NT2/D1 (cell line): ENCODE measurements at regions not wholly inside any gene's neighbourhood (a gene's known extent, or its start where the extent isn't known, plus 50 kb on each side); places are given as distances from the start of the nearest gene placed in this dataset.
"Not testable (repeated sequence)": the region's sequence is repeated elsewhere in the genome, so short reads cannot be mapped to it uniquely, and the experiment has no call there.

Experiments
- DNase-seq: peaks from one replicate; pipeline ENCODE4 v3.0.0-alpha.2; 2011; ENCODE audit warnings: low read depth, low spot score
- H3K27me3 ChIP-seq: 2 replicates; pipeline ENCODE4 v1.6.0; 2011; ENCODE audit warnings: mild to moderate bottlenecking; ENCODE audit not compliant: insufficient read length, insufficient read depth
- H3K36me3 ChIP-seq: 2 replicates; pipeline ENCODE4 v1.6.1; 2011; ENCODE audit warnings: mild to moderate bottlenecking, low read length, mixed read lengths; ENCODE audit not compliant: insufficient read depth, insufficient read length
- H3K4me1 ChIP-seq: 2 replicates; pipeline ENCODE4 v1.5.1; 2011; ENCODE audit not compliant: insufficient read depth, insufficient read length
- H3K4me3 ChIP-seq: 2 replicates; pipeline ENCODE4 v1.5.1; 2011; ENCODE audit warnings: low read depth; ENCODE audit not compliant: insufficient read length
- H3K9ac ChIP-seq: 2 replicates; pipeline ENCODE4 v1.6.0; 2011; ENCODE audit warnings: low read depth; ENCODE audit not compliant: insufficient read length
- H3K9me3 ChIP-seq: 2 replicates; pipeline ENCODE4 v1.5.1; 2011; ENCODE audit warnings: mild to moderate bottlenecking, low read length; ENCODE audit not compliant: insufficient read depth
- SUZ12 ChIP-seq: IDR thresholded peaks from 2 replicates; pipeline ENCODE4 v1.6.1; 2011; ENCODE audit not compliant: insufficient read length, insufficient read depth; ENCODE audit errors: extremely low read depth
- YY1 ChIP-seq: IDR thresholded peaks from 2 replicates; pipeline ENCODE4 v1.6.1; 2011; ENCODE audit not compliant: insufficient read length, insufficient read depth
- ZNF274 ChIP-seq: IDR thresholded peaks from 2 replicates; pipeline ENCODE4 v1.6.1; 2011; ENCODE audit warnings: mild to moderate bottlenecking, low read depth, low read length

DNA sequence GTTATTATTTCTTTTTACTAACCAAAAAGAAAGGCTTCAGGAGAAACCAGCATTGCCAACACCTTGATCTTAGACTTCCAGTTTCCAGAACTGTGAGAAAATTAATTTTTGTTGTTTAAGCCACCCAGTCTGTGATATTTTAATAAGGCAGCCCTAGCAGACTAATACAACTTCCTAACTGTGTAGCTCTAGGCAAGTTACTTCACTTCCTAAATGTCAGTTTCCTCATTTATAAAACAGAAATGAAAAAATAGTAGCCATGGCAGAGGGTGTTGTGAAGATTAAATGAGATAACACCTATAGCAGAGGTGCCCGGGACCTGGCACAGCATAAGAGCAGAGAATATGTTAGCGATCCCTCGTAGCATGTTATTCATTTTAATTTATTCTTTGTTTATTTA lies 66.6 kb upstream of the HAND1 start:
- Histone ChIP-seq H3K4me1 (peaks cover 3% of the 10 kb centered on the region), H3K27me3 (no peaks in the 10 kb centered on the region), H3K9me3 (no peaks in the 10 kb centered on the region), H3K9ac (no peak overlapping the region), H3K36me3 (no peaks in the 10 kb centered on the region), H3K4me3 (no peak overlapping the region)
- TF ChIP-seq ZNF274 (no peak), SUZ12 (no peak), YY1 (no peak)
- DNase-seq, result no peak

DNA sequence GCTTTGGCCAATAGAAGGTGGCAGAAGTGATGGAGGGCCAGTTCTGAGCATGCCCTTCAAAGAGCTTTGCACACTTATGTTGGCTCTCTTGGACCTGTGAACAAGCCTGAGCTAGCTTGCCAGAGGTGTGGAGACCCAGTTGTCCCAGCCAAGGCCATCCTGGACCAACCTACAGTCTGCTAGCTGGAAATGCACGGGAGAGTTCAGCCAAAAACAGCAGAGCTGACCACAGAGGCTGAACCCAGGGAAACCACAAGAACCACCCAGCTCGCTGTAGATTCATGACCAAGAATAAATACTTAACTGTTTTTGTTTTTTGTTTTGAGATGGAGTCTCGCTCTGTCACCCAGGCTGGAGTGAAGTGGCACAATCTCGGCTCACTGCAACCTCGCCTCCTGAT lies 65.4 kb upstream of the HAND1 start:
- Histone ChIP-seq H3K4me3 (no peak overlapping the region), H3K4me1 (peaks cover 3% of the 10 kb centered on the region), H3K27me3 (no peaks in the 10 kb centered on the region), H3K36me3 (no peaks in the 10 kb centered on the region), H3K9ac (no peak overlapping the region), H3K9me3 (no peaks in the 10 kb centered on the region)
- DNase-seq, result no peak
- TF ChIP-seq SUZ12 (no peak), YY1 (no peak), ZNF274 (no peak)

DNA sequence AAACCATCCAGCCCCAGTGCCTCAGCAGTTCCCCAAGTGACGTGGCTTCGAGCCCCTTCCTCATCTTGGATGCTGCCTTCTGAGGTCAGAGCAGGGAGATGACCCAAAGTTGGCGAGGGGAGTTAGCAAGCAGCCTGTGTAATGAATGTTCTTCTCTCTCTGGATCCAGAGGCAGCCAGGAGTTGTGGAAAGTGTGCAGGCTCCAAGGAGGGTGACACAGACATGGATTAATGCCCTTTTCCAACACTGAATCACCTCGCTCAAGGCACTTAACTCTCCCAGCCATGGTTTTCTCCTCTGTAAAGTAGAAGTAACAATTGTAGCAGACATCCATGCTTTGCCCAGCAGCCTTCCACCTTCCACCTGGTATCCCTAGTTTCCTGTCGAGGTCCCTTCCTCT lies 64.6 kb upstream of the HAND1 start:
- no peaks in the 10 kb centered on the region for H3K9me3 ChIP-seq
- peaks cover 3% of the 10 kb centered on the region for H3K4me1 ChIP-seq
- no peak for DNase-seq
- TF ChIP-seq SUZ12 (no peak), YY1 (no peak)
- no peaks in the 10 kb centered on the region for H3K36me3 ChIP-seq
- no peak overlapping the region for H3K4me3 ChIP-seq
- H3K27me3 ChIP-seq, result no peaks in the 10 kb centered on the region
- no peak overlapping the region for H3K9ac ChIP-seq

DNA sequence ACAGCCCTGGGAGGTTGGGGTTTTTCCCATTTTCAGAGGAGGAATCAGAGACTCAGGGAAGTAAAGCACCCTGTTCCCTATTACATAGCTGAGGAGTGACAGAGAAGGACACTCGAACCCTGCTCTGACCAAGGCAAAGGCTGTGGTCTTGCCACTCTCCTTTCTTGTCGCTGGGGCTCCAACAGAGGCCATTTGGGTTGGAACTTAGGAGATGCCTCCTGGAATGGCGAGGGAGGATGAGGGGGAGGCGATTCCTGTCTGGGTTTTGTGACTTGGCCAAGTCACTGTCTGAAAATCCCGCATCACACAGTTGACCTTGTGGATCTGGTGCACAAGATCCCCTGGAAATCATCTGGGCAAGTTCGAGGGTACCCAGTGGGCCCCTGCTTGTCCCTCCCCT lies 64.0 kb upstream of the HAND1 start:
- no peaks in the 10 kb centered on the region for H3K27me3 ChIP-seq
- no peaks in the 10 kb centered on the region for H3K9me3 ChIP-seq
- TF ChIP-seq YY1, result no peak
- TF ChIP-seq ZNF274, result no peak
- TF ChIP-seq SUZ12, result no peak
- DNase-seq, result no peak
- no peak overlapping the region for H3K4me3 ChIP-seq
- H3K36me3 ChIP-seq, result no peaks in the 10 kb centered on the region
- no peak overlapping the region for H3K9ac ChIP-seq
- H3K4me1 ChIP-seq, result peaks cover 3% of the 10 kb centered on the region

DNA sequence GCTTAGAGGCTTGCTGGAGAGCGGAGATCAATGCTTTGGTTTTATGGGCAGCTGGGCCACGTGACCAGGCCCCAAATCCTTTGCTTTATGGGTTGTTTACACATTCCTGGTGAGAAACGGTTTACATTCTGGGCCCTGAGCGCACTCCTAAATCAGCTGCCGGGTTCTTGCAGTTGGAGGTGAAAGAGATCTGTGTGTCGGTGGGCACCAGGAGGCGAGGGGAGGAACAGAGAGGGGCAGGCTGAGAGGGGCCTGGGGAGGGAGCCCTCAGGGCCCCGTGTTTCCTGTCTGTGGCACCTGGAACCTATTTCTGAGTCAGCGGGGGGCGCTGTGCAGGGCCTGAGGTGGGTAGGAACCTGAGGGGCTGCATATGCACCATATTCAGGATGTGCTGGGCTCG lies 63.5 kb upstream of the HAND1 start:
- no peak for DNase-seq
- Histone ChIP-seq H3K27me3 (no peaks in the 10 kb centered on the region), H3K36me3 (no peaks in the 10 kb centered on the region), H3K9ac (no peak overlapping the region), H3K4me1 (peaks cover 3% of the 10 kb centered on the region), H3K9me3 (no peaks in the 10 kb centered on the region), H3K4me3 (no peak overlapping the region)
- no peak for TF ChIP-seq SUZ12

DNA sequence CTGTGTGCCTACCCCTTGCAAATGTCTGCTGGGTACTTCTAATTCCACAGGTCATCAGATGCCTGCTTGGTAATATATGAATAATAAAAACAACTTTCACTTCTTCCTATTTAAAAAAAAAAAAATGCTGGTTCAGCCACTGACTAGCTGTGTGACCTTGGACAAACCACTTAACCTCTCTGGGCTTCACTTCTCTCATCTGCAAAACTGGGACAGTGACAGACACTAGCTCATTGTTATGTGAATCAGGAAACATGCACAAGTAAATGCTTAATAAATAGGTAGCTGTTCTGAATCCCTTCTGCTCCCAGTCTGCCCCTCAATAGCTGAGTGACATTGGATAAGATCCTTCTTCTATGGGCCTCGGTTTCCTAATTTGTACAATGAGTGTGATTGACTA lies 62.6 kb upstream of the HAND1 start:
- no peaks in the 10 kb centered on the region for H3K9me3 ChIP-seq
- TF ChIP-seq SUZ12, result no peak
- no peak for TF ChIP-seq YY1
- TF ChIP-seq ZNF274, result no peak
- no peak for DNase-seq
- H3K27me3 ChIP-seq, result no peaks in the 10 kb centered on the region
- H3K4me3 ChIP-seq, result no peak overlapping the region
- H3K9ac ChIP-seq, result no peak overlapping the region
- H3K36me3 ChIP-seq, result no peaks in the 10 kb centered on the region
- peaks cover 3% of the 10 kb centered on the region for H3K4me1 ChIP-seq

DNA sequence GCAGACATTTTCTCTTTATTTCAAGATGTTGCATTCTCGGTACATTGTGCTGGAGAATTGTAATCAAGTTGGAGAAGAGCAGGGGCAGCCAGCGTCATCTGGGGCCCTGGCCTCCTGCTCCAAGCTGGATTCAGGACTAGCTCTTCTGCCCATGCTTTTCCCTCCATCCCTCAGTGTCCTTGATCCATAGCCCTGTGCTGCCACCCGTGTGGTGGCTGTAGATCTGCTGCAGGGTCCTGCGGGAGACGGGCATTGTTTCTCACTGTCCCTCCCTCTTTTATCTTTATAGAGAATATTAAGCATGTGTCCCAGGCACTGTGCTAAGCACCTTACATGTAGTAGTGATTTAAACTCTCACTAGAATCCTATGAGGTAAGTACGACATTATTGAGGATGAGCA lies 60.5 kb upstream of the HAND1 start:
- H3K9ac ChIP-seq, result no peak overlapping the region
- H3K9me3 ChIP-seq, result no peaks in the 10 kb centered on the region
- no peaks in the 10 kb centered on the region for H3K27me3 ChIP-seq
- TF ChIP-seq ZNF274, result no peak
- no peak for TF ChIP-seq YY1
- TF ChIP-seq SUZ12, result no peak
- no peak overlapping the region for H3K4me3 ChIP-seq
- DNase-seq, result no peak
- peaks cover 3% of the 10 kb centered on the region for H3K4me1 ChIP-seq
- H3K36me3 ChIP-seq, result no peaks in the 10 kb centered on the region

DNA sequence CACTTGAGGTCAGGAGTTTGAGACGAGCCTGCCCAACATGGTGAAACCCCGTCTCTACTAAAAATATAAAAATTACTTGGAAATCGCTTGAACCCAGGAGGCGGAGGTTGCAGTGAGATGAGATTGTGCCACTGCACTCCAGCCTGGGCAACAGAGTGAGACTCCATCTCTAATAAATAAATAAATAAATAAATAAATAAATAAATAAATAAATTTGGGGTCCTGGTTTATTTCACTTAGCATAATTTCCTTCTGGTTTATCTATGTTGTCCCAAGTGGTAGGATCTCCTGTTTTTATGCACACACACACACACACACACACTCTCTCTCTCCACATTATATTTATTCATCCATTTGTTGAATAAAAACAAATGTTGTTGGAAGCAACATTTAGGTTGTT lies 58.4 kb upstream of the HAND1 start:
- not testable (repeated sequence) for DNase-seq, H3K9me3 ChIP-seq, H3K4me3 ChIP-seq, H3K4me1 ChIP-seq, H3K36me3 ChIP-seq, H3K27me3 ChIP-seq, H3K9ac ChIP-seq
